IMR-90 (cell line): ENCODE measurements at regions not wholly inside any gene's neighbourhood (a gene's known extent, or its start where the extent isn't known, plus 50 kb on each side); places are given as distances from the start of the nearest gene placed in this dataset.
A peak's percentile ranks its signal among the peaks of the same experiment; 100 is the strongest.

Source experiments
- ATAC-seq: fragments of 200-7000 bp; cut with Tn5 transposase; 2 replicates; pipeline ENCODE4 v1.9.1; 2020; ENCODE audit warnings: low read depth, mild to moderate bottlenecking, moderate library complexity
- BruUV-seq: library from RNA; stranded (reverse); fragments of 400-500 nt; replicated peaks from 2 replicates; lab custom pipeline; 2021; lab: Mats Ljungman, UMichigan
- CTCF ChIA-PET: fragments of 300-600 bp; formaldehyde crosslinking; extraction: SDS; loops from one replicate; lab custom pipeline; 2021; ENCODE audit warnings: antibody characterized with exemption; lab: Yijun Ruan, JAX
- POLR2A ChIA-PET: fragments of 300-600 bp; sonication (Branson Sonifier 250); formaldehyde crosslinking; loops from one replicate; lab custom pipeline; 2022; ENCODE audit warnings: antibody characterized with exemption; ENCODE audit not compliant: unreplicated experiment; lab: Charles Lee
- DNase-seq: peaks from one replicate; pipeline ENCODE4 v3.0.0; 2013
- H2AFZ ChIP-seq: replicated peaks from 2 replicates; pipeline ENCODE3; 2013; ENCODE audit warnings: low read length, mild to moderate bottlenecking; ENCODE audit not compliant: poor library complexity
- H2AK5ac ChIP-seq: 2 replicates; pipeline ENCODE4 v1.6.1; 2013; ENCODE audit warnings: low read depth, low read length, inconsistent platforms
- H2AK9ac ChIP-seq: replicated peaks from 2 replicates; pipeline ENCODE3; 2013; ENCODE audit warnings: mild to moderate bottlenecking, low read depth, low read length, moderate library complexity; ENCODE audit not compliant: poor library complexity
- H2BK120ac ChIP-seq: 2 replicates; pipeline ENCODE4 v1.6.1; 2013; ENCODE audit warnings: low read depth, low read length, inconsistent platforms
- H2BK15ac ChIP-seq: 3 replicates; pipeline ENCODE4 v1.6.1; 2013; ENCODE audit warnings: low read depth, low read length, inconsistent platforms
- H2BK20ac ChIP-seq: 2 replicates; pipeline ENCODE4 v1.6.1; 2013; ENCODE audit warnings: low read depth, mild to moderate bottlenecking, inconsistent platforms, low read length, moderate library complexity
- H2BK5ac ChIP-seq: 2 replicates; pipeline ENCODE4 v1.6.1; 2013; ENCODE audit warnings: mild to moderate bottlenecking, low read depth, low read length, inconsistent platforms; ENCODE audit not compliant: poor library complexity, severe bottlenecking
- H3K14ac ChIP-seq: replicated peaks from 2 replicates; pipeline ENCODE4 v1.6.1; 2013; ENCODE audit warnings: low read depth, low read length, inconsistent platforms
- H3K18ac ChIP-seq: 2 replicates; pipeline ENCODE4 v1.6.1; 2013; ENCODE audit warnings: low read depth, low read length, control low read depth
- H3K23ac ChIP-seq: 2 replicates; pipeline ENCODE4 v1.6.1; 2013; ENCODE audit warnings: low read depth, low read length, inconsistent platforms
- H3K27ac ChIP-seq: 2 replicates; pipeline ENCODE4 v1.5.1; 2013; ENCODE audit warnings: mild to moderate bottlenecking, control low read depth, low read length; ENCODE audit not compliant: insufficient read depth
- H3K27me3 ChIP-seq: 2 replicates; pipeline ENCODE4 v1.6.1; 2013; ENCODE audit warnings: low read length; ENCODE audit not compliant: control insufficient read depth, insufficient read depth
- H3K36me3 ChIP-seq: 2 replicates; pipeline ENCODE4 v1.6.1; 2013; ENCODE audit warnings: low read length, mixed read lengths; ENCODE audit not compliant: control insufficient read depth, insufficient read depth
- H3K4ac ChIP-seq: 2 replicates; pipeline ENCODE4 v1.6.1; 2013; ENCODE audit warnings: low read depth, low read length, inconsistent platforms
- H3K4me1 ChIP-seq: 2 replicates; pipeline ENCODE4 v1.6.1; 2013; ENCODE audit warnings: low read length, mixed read lengths; ENCODE audit not compliant: control insufficient read depth, insufficient read depth
- H3K4me2 ChIP-seq: 2 replicates; pipeline ENCODE4 v1.6.1; 2013; ENCODE audit warnings: low read depth, mild to moderate bottlenecking, control low read depth, low read length, moderate library complexity
- H3K4me3 ChIP-seq: 2 replicates; pipeline ENCODE4 v1.5.1; 2013; ENCODE audit warnings: low read depth, mild to moderate bottlenecking, control low read depth, low read length, moderate library complexity; ENCODE audit not compliant: insufficient read depth
- H3K56ac ChIP-seq: 2 replicates; pipeline ENCODE4 v1.6.1; 2013; ENCODE audit warnings: low read length, inconsistent platforms; ENCODE audit not compliant: insufficient read depth; ENCODE audit errors: extremely low read depth
- H3K79me1 ChIP-seq, 2 experiments: 2 replicates each; pipeline ENCODE4 v1.6.1; 2013; ENCODE audit warnings: low read length in 2 of 2, inconsistent platforms in 1 of 2, low read depth in 1 of 2
- H3K9ac ChIP-seq: 2 replicates; pipeline ENCODE4 v1.6.1; 2013; ENCODE audit warnings: low read depth, low read length, control low read depth
- H3K9me1 ChIP-seq: 2 replicates; pipeline ENCODE4 v1.6.1; 2013; ENCODE audit warnings: low read length, inconsistent platforms; ENCODE audit not compliant: insufficient read depth
- H3K9me3 ChIP-seq: 2 replicates; pipeline ENCODE4 v1.6.1; 2013; ENCODE audit warnings: low read length; ENCODE audit not compliant: control insufficient read depth, insufficient read depth
- H4K20me1 ChIP-seq: 2 replicates; pipeline ENCODE4 v1.6.1; 2013; ENCODE audit warnings: low read length, inconsistent platforms; ENCODE audit not compliant: insufficient read depth
- H4K5ac ChIP-seq: 2 replicates; pipeline ENCODE4 v1.6.1; 2013; ENCODE audit warnings: mild to moderate bottlenecking, low read depth, low read length, control low read depth
- H4K8ac ChIP-seq, 2 experiments: 2 replicates each; pipeline ENCODE4 v1.6.1; 2013; ENCODE audit warnings: low read depth in 2 of 2, low read length in 2 of 2, control low read depth in 1 of 2, inconsistent platforms in 1 of 2
- H4K91ac ChIP-seq: 2 replicates; pipeline ENCODE4 v1.6.1; 2013; ENCODE audit warnings: low read depth, low read length, inconsistent platforms; ENCODE audit not compliant: insufficient read depth
- CEBPB ChIP-seq: IDR thresholded peaks from 2 replicates; pipeline ENCODE4 v1.6.1; 2012; ENCODE audit warnings: low read depth, low read length, improper control_type of control experiment
- CHD1 ChIP-seq: IDR thresholded peaks from 2 replicates; pipeline ENCODE4 v1.6.1; 2012; ENCODE audit warnings: low read depth, low read length, improper control_type of control experiment
- FOS ChIP-seq: fragments of 150-350 bp; IDR thresholded peaks from 2 replicates; pipeline ENCODE4 v1.6.1; 2016; ENCODE audit warnings: low read depth, low read length
- dilution Hi-C: fragments of 300-500 bp; cut with HindIII; formaldehyde crosslinking; loops from one replicate; pipeline ENCODE4 v1.14.3; 2018; ENCODE audit warnings: low sequenced_read_pairs; ENCODE audit not compliant: unreplicated experiment
- in situ Hi-C: fragments of 300-500 bp; cut with MboI; formaldehyde crosslinking; loops from 3 replicates; pipeline ENCODE4 v1.14.3; 2019; ENCODE audit warnings: low sequenced_read_pairs, inconsistent platforms, mixed read lengths
- intact Hi-C: fragments of 100-400 bp; cut with micrococcal nuclease; formaldehyde crosslinking; loops from 2 replicates; pipeline ENCODE4 v1.10.0; 2022

DNA sequence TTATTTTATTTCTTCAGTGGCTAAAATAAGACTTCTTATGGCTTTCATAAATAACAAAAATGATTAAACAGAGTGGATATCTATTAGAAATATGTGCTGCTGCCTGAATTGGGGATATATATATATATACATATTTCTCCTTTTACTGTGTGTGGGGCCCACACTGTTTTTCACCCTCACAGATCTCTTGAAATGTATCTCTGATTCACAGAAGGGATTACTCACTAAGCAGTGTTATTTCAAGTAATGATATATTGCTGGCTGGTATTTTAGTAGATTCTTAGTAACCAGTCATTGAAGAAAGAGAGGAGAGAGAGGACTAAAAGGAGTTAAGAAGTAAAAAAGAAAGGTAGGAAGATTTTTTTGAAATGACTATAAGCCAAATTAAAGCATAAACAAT is 308.6 kb upstream of the NRP1 start:
- H2AK5ac ChIP-seq: no peak overlapping the region
- no peak overlapping the region for H4K5ac ChIP-seq
- H3K9ac ChIP-seq: no peak overlapping the region
- dilution Hi-C loops: no loop called here
- no peak for TF ChIP-seq CHD1
- TF ChIP-seq CEBPB: no peak
- 0 out of 2 replicates have a peak, but pooled peaks have one; percentile 20 for TF ChIP-seq FOS
- in situ Hi-C loops: no loop called here
- H4K8ac ChIP-seq: no peak overlapping the region
- H3K9me1 ChIP-seq: no peaks in the 10 kb centered on the region
- no peaks in the 10 kb centered on the region for H3K4me1 ChIP-seq
- H3K14ac ChIP-seq: no peak overlapping the region
- H3K27ac ChIP-seq: no peak overlapping the region
- no peak overlapping the region for H3K18ac ChIP-seq
- intact Hi-C loops: loop anchor here (10.0 kb wide), 1 partner anchor 308 kb away; the partner anchor contains the start of gene NRP1
- H3K27me3 ChIP-seq: peaks cover 14% of the 10 kb centered on the region
- BruUV-seq: no TSS peak
- H3K4me2 ChIP-seq: no peak overlapping the region
- no peak overlapping the region for H3K4me3 ChIP-seq
- H2BK120ac ChIP-seq: no peak overlapping the region
- POLR2A ChIA-PET: no interaction called here
- no peaks in the 10 kb centered on the region for H3K36me3 ChIP-seq
- H3K23ac ChIP-seq: no peak overlapping the region
- no peak overlapping the region for H4K91ac ChIP-seq
- DNase-seq (peak; percentile 87), ATAC-seq (peak; percentile 95)
- no peak overlapping the region for H2BK20ac ChIP-seq
- no peak overlapping the region for H2BK5ac ChIP-seq
- no peak overlapping the region for H2AFZ ChIP-seq
- H3K9me3 ChIP-seq: 0 out of 2 replicates have a peak, but pooled peaks cover under 1% of the 10 kb centered on the region
- CTCF ChIA-PET: no interaction called here
- H3K56ac ChIP-seq: no peak overlapping the region
- no peak overlapping the region for H2BK15ac ChIP-seq
- H3K79me1 ChIP-seq: no peaks in the 10 kb centered on the region
- no peak overlapping the region for H3K4ac ChIP-seq
- H2AK9ac ChIP-seq: no peak overlapping the region
- H4K20me1 ChIP-seq: no peaks in the 10 kb centered on the region
